ENCODE measurements at regions not wholly inside any gene's neighbourhood (a gene's known extent, or its start where the extent isn't known, plus 50 kb on each side); places are given as distances from the start of the nearest gene placed in this dataset.
"Not testable (repeated sequence)": the region's sequence is repeated elsewhere in the genome, so short reads cannot be mapped to it uniquely, and the experiment has no call there.

DNA sequence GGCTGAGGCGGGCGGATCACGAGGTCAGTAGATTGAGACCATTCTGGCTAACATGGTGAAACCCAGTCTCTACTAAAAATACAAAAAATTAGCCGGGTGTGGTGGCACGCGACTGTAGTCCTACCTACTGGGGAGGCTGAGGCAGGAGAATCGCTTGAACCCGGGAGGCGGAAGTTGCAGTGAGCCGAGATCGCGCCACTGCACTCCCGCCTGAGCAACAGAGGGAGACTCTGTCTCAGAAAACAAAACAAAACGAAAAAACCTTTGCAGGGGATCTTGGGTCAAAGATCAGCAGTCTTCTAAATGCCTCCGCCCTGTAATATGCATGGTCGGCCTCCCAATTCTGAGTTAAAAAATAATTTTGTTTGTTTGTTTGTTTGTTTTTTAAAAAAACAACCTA, 340.9 kb upstream of the PRKCQ start:
- TF ChIP-seq, protein P1, sequence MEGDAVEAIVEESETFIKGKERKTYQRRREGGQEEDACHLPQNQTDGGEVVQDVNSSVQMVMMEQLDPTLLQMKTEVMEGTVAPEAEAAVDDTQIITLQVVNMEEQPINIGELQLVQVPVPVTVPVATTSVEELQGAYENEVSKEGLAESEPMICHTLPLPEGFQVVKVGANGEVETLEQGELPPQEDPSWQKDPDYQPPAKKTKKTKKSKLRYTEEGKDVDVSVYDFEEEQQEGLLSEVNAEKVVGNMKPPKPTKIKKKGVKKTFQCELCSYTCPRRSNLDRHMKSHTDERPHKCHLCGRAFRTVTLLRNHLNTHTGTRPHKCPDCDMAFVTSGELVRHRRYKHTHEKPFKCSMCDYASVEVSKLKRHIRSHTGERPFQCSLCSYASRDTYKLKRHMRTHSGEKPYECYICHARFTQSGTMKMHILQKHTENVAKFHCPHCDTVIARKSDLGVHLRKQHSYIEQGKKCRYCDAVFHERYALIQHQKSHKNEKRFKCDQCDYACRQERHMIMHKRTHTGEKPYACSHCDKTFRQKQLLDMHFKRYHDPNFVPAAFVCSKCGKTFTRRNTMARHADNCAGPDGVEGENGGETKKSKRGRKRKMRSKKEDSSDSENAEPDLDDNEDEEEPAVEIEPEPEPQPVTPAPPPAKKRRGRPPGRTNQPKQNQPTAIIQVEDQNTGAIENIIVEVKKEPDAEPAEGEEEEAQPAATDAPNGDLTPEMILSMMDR (IDR thresholded peaks at IDR 0.05), result not testable (repeated sequence)
- not testable (repeated sequence) for TF ChIP-seq SP1 (CRISPR knock-in tag; conservative IDR thresholded peaks at IDR 0.05); FOXP1 (CRISPR knock-in tag; IDR thresholded peaks at IDR 0.05; ENCODE audit: borderline replicate concordance); NFATC4 (CRISPR knock-in tag; IDR thresholded peaks at IDR 0.05); CREM (CRISPR knock-in tag; IDR thresholded peaks at IDR 0.05); NFE2L1 (CRISPR knock-in tag; IDR thresholded peaks at IDR 0.05)
- TF ChIP-seq, protein P2, sequence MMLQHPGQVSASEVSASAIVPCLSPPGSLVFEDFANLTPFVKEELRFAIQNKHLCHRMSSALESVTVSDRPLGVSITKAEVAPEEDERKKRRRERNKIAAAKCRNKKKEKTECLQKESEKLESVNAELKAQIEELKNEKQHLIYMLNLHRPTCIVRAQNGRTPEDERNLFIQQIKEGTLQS (CRISPR knock-in tag; conservative IDR thresholded peaks at IDR 0.05), result not testable (repeated sequence)
